MM.1S (cell line): ENCODE measurements at regions not wholly inside any gene's neighbourhood (a gene's known extent, or its start where the extent isn't known, plus 50 kb on each side); places are given as distances from the start of the nearest gene placed in this dataset.

Experiments
- DNase-seq: peaks from one replicate; pipeline ENCODE4 v3.0.0-alpha.2; 2015
- H2AFZ ChIP-seq: fragments of 300-600 bp; sonication (generic); 2 replicates; pipeline ENCODE4 v1.6.0; 2016; ENCODE audit warnings: antibody characterized with exemption, low read length
- H3F3A ChIP-seq: fragments of 300-600 bp; sonication (generic); 2 replicates; pipeline ENCODE4 v1.6.1; 2016; ENCODE audit warnings: mild to moderate bottlenecking, antibody characterized with exemption, low read length, moderate library complexity, mixed read lengths; ENCODE audit not compliant: insufficient read depth
- H3K27ac ChIP-seq: fragments of 300-600 bp; sonication (generic); 2 replicates; pipeline ENCODE4 v1.5.1; 2016; ENCODE audit warnings: mild to moderate bottlenecking, low read length
- H3K27me3 ChIP-seq: fragments of 300-600 bp; sonication (generic); replicated peaks from 2 replicates; pipeline ENCODE4 v1.6.0; 2016; ENCODE audit warnings: low read length; ENCODE audit not compliant: insufficient read depth
- H3K36me3 ChIP-seq: fragments of 300-600 bp; sonication (generic); replicated peaks from 2 replicates; pipeline ENCODE4 v1.6.1; 2016; ENCODE audit warnings: mild to moderate bottlenecking, low read length, mixed read lengths; ENCODE audit not compliant: insufficient read depth
- H3K4me1 ChIP-seq: fragments of 300-600 bp; sonication (generic); 2 replicates; pipeline ENCODE4 v1.6.1; 2016; ENCODE audit warnings: low read length, mixed read lengths
- H3K4me2 ChIP-seq: fragments of 300-600 bp; sonication (generic); 2 replicates; pipeline ENCODE4 v1.6.0; 2016; ENCODE audit warnings: low read depth, low read length
- H3K4me3 ChIP-seq: fragments of 300-600 bp; sonication (generic); 2 replicates; pipeline ENCODE4 v1.5.1; 2016; ENCODE audit warnings: low read length, mixed read lengths
- H3K79me2 ChIP-seq: fragments of 300-600 bp; sonication (generic); 2 replicates; pipeline ENCODE4 v1.6.1; 2016; ENCODE audit warnings: mixed run types, low read length, mixed read lengths
- H3K9ac ChIP-seq: fragments of 300-600 bp; sonication (generic); 2 replicates; pipeline ENCODE4 v1.6.1; 2016; ENCODE audit warnings: low read length, mixed read lengths
- H3K9me2 ChIP-seq: fragments of 300-600 bp; sonication (generic); replicated peaks from 2 replicates; pipeline ENCODE4 v1.6.1; 2016; ENCODE audit warnings: mild to moderate bottlenecking, low read length, mixed read lengths; ENCODE audit not compliant: insufficient read depth
- H3K9me3 ChIP-seq: fragments of 300-600 bp; sonication (generic); replicated peaks from 2 replicates; pipeline ENCODE4 v1.6.1; 2016; ENCODE audit warnings: mild to moderate bottlenecking, low read length, mixed read lengths; ENCODE audit not compliant: insufficient read depth
- H4K20me1 ChIP-seq: fragments of 300-600 bp; sonication (generic); 2 replicates; pipeline ENCODE4 v1.6.1; 2016; ENCODE audit warnings: mild to moderate bottlenecking, low read length, moderate library complexity, mixed read lengths; ENCODE audit not compliant: insufficient read depth
- CTCF ChIP-seq: fragments of 300-600 bp; sonication (generic); IDR thresholded peaks from 2 replicates; pipeline ENCODE4 v1.5.1; 2016; ENCODE audit warnings: antibody characterized with exemption, low read length, mixed read lengths
- EZH2 ChIP-seq: fragments of 300-600 bp; sonication (generic); optimal IDR thresholded peaks from 2 replicates; pipeline ENCODE3; 2017; ENCODE audit warnings: low read depth, mild to moderate bottlenecking, antibody characterized with exemption, low read length, mixed read lengths
- EZH2phosphoT487 ChIP-seq: fragments of 300-600 bp; sonication (generic); IDR thresholded peaks from 2 replicates; pipeline ENCODE4 v1.6.1; 2018; ENCODE audit warnings: antibody characterized with exemption, low read length

GRCh38 chrX:45743081-45743533, 542.4 kb upstream of the DIPK2B start:
- Histone ChIP-seq H3K27me3 (no peaks in the 10 kb centered on the region), H3K9me3 (no peaks in the 10 kb centered on the region), H3K9ac (no peak overlapping the region), H2AFZ (no peak overlapping the region), H3F3A (no peaks in the 10 kb centered on the region), H3K4me2 (no peak overlapping the region), H3K79me2 (no peaks in the 10 kb centered on the region; the same call in 1 of the 2 replicates), H3K36me3 (0 out of 2 replicates have a peak, but pooled peaks cover 3% of the 10 kb centered on the region), H4K20me1 (no peaks in the 10 kb centered on the region), H3K27ac (no peak overlapping the region), H3K9me2 (no peaks in the 10 kb centered on the region), H3K4me1 (peaks cover under 1% of the 10 kb centered on the region; the same call in 1 of the 2 replicates), H3K4me3 (no peak overlapping the region)
- TF ChIP-seq EZH2 (no peak), EZH2phosphoT487 (no peak), CTCF (no peak)
- no peak for DNase-seq

- Histone ChIP-seq H3K79me2 (no peaks in the 10 kb centered on the region), H4K20me1 (no peaks in the 10 kb centered on the region), H3K4me3 (no peak overlapping the region), H2AFZ (no peak overlapping the region), H3K9me2 (no peaks in the 10 kb centered on the region), H3K9me3 (no peaks in the 10 kb centered on the region), H3K36me3 (no peaks in the 10 kb centered on the region), H3F3A (no peaks in the 10 kb centered on the region), H3K27ac (no peak overlapping the region), H3K4me2 (no peak overlapping the region), H3K4me1 (no peaks in the 10 kb centered on the region), H3K27me3 (no peaks in the 10 kb centered on the region), H3K9ac (no peak overlapping the region)
- TF ChIP-seq CTCF (no peak), EZH2 (no peak), EZH2phosphoT487 (no peak)
- no peak for DNase-seq
Observed at GRCh38 chrX:45740291-45740690, 539.6 kb upstream of the DIPK2B start.

GRCh38 chrX:45735571-45735970, 534.9 kb upstream of the DIPK2B start:
- Histone ChIP-seq H3K9me3 (no peaks in the 10 kb centered on the region), H3K27me3 (no peaks in the 10 kb centered on the region), H3K27ac (no peak overlapping the region), H3K79me2 (no peaks in the 10 kb centered on the region), H3K4me3 (no peak overlapping the region), H3K9me2 (no peaks in the 10 kb centered on the region), H3K36me3 (no peaks in the 10 kb centered on the region), H3F3A (no peaks in the 10 kb centered on the region), H3K9ac (no peak overlapping the region), H4K20me1 (no peaks in the 10 kb centered on the region), H2AFZ (no peak overlapping the region), H3K4me2 (no peak overlapping the region), H3K4me1 (no peaks in the 10 kb centered on the region)
- DNase-seq, result no peak
- no peak for TF ChIP-seq EZH2

GRCh38 chrX:45731448-45731847, 530.8 kb upstream of the DIPK2B start:
- Histone ChIP-seq H3K79me2 (no peaks in the 10 kb centered on the region), H3K9me3 (no peaks in the 10 kb centered on the region), H3K27ac (no peak overlapping the region), H3K4me2 (no peak overlapping the region), H3K27me3 (no peaks in the 10 kb centered on the region), H3K4me3 (no peak overlapping the region), H3F3A (no peaks in the 10 kb centered on the region), H3K36me3 (no peaks in the 10 kb centered on the region), H3K4me1 (no peaks in the 10 kb centered on the region), H4K20me1 (no peaks in the 10 kb centered on the region), H3K9me2 (no peaks in the 10 kb centered on the region), H2AFZ (no peak overlapping the region), H3K9ac (no peak overlapping the region)
- no peak for DNase-seq
- TF ChIP-seq EZH2 (no peak), CTCF (no peak), EZH2phosphoT487 (no peak)
